Right kidney (tissue), 1 donor: ENCODE measurements at regions not wholly inside any gene's neighbourhood (a gene's known extent, or its start where the extent isn't known, plus 50 kb on each side); places are given as distances from the start of the nearest gene placed in this dataset.

Experiments used
- DNase-seq: peaks from one replicate; pipeline ENCODE4 v3.0.0-alpha.2; 2016

GRCh38 chr11:91857179-91857578 is 367.4 kb upstream of the FAT3 start:
- DNase-seq, result no peak

DNA sequence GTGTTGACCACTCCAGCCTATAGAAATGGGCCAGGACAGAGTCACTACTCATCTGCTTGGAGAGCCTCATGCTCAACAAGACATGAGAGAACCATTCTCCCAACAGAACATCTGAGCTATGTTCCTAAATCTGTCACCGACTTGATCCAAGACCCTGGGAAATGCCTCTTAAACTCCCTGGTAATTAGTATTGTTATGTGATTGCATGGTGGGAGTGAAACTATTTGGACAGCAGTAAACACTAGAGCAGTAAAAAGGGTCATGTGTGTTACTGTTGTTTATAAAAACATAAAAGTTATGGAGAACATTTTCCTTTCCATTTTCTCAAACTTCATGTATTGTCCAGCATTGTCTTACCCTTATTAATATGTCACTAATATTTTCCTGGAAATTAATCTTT is 369.8 kb upstream of the FAT3 start:
- DNase-seq, result no peak

DNA sequence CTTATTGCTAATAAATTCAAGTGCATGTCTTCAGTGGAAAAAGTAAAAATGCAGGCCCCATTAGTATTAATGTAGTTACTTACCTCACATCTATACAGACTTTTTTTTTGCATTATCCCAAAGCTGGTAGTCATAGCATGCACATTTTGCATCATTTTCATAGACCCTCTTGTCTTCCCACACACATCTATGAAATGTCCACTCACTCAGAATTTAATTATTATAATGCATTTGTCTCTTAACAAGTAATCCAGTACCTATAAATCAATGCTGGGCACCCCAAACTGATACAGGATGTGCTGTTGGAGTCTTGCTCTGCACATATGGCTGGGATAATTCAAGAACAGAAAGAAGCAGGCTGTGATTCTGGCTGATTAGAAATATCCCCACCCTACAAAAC is 370.4 kb upstream of the FAT3 start:
- no peak for DNase-seq

GRCh38 chr11:91851908-91852307 is 372.7 kb upstream of the FAT3 start:
- DNase-seq, result no peak

GRCh38 chr11:91850533-91851275 is 373.9 kb upstream of the FAT3 start:
- no peak for DNase-seq

DNA sequence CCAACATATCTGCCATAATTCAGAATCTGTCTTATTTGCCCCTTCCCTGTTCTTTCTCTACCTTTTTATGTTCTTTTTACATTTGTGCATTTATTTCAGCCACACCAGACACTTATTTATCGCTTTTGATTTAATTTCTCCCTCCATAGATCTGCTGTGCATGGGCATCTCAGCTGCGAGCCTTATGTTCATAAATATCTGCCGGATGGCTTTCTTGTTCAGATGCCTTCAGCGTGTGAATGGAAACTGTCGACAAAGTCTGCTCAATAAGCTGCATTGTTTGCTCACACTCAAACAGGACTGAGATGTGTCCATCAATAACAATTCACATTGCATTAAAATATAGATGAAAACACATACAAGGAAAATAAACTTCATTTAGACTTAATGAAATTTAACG is 374.6 kb upstream of the FAT3 start:
- no peak for DNase-seq

DNA sequence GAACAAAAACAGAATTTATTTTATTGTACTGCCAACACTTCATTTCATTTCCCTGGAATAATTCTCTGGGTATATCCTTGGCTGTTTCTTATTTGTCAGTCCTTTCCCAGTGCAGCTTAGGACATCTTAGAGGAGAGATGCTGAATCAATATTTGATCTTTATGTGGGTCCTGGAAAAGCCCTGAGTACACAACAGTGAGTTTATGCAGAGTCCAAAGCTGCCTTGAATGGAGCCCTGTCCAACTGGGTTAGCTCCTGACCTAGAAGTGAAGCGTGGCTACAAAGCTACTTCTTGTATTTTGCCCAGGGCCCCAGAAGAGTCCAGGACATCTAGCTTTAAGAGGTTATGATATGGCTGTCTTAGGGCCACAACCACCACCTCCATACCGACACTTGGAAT is 378.0 kb upstream of the FAT3 start:
- DNase-seq, result no peak

DNA sequence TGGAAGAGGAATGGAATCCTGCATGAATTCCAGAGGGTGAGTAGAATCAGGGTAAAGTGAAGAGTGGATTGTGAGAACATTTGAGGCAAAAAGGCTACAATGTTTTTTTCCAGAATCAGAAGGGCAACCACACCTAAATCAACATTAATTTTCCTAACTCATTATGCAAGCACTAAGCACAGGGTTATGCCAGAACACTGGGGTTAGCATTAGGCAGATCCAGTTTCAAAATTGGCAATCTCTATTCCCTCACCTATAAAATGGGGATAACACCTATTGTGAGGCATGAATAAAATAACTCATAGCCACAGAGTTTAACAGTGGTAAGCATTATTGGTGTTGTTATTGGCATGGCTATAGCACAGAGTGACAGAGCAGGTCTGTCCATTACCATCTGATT is 378.6 kb upstream of the FAT3 start:
- DNase-seq, result no peak

- DNase-seq, result no peak
Measured at GRCh38 chr11:91840640-91841240, 383.9 kb upstream of the FAT3 start.

DNA sequence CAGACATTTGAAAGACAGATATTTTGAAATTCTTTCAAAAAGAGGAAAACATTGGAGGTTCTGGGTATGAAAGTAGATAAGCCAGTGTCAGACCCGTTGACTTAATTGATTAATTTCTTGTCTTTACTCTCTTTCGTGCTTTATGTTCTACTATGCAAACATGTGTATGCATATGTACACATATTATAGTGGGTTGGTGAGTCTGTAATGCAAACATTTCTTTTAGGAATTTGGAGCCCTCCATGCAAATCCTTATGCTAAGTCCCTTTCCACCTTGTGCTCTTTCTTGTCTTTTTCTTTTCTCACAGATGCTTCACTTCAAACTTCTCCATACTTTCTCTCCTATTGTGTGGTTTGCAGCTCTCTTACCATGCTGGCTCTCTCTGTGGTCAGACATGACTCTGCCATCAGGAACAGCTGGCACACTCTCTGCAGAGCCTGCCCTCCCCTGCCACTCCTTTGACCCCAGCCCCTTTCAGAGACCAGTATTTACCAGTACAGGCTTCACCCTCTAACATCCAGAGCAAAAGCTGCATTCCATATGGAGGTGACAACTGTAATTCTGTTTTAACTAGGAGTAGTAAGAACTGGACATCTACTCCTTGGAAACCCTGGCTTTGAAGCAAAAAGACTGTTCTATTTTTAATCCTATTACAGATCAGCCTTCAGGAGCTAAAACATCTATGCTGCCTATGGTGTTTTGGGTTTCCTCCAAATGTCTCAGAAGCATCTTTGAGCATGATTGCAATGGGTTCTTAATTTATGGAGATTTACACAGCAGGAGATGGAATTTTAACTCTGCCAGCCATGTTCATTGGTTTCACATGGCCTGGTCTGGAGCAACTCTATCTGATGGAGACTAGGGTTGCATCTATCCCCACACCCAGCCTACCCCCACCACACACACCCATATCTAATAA is 386.9 kb upstream of the FAT3 start:
- no peak for DNase-seq

GRCh38 chr11:91835051-91835560 is 389.5 kb upstream of the FAT3 start:
- no peak for DNase-seq

DNA sequence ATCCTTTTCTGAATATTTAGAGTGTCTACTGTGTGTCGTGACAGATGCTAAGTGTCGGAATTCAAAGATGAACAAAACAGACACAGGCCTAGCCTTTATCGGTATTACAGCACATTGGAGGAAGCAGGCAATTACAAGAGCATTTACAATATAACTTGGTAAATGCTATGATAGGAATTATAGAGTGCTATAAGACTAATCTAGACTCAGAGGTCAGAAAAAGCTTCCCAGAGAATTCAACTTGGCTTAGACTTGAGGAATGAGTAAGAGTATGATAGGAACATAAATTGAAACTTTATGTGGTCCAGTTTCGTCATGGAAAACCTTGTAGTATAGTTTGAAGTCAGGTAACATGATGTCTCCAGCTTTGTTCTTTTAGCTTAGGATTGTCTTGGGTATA is 395.7 kb upstream of the FAT3 start:
- no peak for DNase-seq

DNA sequence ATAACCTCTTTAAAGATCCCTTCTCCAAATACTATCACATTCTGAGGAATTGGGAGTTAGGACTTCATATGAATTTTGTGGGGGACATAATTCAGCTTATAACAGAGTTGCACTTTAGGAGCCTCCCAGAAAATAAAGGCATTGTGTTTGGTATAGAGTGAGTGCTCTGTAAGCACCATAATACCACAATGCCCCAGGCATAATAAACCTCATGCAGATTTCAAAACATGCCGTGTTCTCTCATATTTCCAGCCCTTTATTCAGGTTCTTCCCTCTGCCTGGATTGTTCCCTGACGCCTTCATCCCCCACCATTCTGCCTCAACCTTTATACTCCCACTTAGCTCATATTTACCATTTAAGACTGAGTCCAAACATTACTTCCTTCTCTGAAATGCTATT is 398.8 kb upstream of the FAT3 start:
- no peak for DNase-seq

DNA sequence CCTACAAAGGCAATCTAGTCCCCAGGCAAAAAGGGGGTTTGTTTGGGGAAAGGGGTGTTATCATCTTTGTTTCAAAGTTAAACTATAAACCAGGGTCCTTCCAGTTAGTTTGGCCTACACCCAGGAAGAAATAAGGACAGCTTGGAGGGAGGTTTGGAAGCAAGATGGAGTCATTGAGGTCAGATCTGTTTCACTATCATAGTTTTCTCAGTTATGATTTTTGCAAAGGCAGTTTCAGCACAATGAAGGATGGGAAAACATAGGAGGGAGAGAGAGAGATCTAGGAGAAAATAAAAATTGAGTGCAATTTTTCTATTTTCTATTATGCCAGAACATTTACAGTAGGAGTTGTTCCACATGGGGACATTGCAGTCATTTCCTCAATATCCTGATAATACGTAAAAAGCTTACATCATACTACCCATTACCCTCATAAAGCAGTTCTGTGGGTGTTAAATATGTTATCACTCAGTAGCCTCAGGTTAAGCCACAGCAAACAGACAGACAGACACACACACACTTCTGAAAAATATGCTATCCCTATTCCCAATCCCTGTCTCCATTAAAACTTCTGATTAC is 401.3 kb upstream of the FAT3 start:
- no peak for DNase-seq

DNA sequence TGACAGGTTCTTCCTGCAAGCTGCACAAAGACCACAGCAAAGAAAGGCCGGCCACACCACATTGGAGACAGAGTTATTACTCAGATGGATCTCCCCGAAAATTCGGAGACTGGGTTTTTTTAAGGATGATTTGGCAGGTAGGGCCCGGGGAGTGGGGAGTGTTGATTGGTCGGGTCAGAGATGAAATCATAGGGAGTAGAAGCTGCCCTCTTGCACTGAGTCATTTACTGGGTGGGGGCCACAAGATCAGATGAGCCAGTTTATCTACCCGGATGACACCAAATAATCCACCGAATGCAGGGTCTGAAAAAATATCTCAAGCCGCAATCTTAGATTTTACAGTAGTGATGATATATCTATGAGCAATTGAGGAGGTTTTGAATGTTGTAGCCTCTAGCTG is 401.8 kb upstream of the FAT3 start:
- no peak for DNase-seq

GRCh38 chr11:91820709-91821108 is 403.9 kb upstream of the FAT3 start:
- no peak for DNase-seq

GRCh38 chr11:91819777-91820176 is 404.8 kb upstream of the FAT3 start:
- no peak for DNase-seq

GRCh38 chr11:91819195-91819594 is 405.4 kb upstream of the FAT3 start:
- DNase-seq, result no peak

- no peak for DNase-seq
Measured at GRCh38 chr11:91817996-91818395, 406.6 kb upstream of the FAT3 start.

DNA sequence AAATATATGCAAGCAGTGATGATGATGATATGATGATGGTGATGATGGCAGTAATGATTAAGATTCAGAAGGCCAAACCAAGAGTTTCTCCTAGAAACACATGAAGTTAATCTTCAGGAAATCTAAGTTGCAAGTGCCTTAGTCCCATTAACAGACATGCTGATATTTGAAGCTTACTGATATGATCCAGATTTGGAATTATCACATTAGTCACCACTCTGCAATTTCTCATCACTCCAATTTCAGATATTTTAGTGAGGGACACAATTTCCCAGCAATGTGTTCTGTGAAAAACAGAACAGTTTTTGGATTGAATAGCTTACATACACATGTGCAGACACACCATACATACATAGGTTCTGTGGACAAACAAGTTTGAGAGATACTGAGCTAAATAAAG is 411.4 kb upstream of the FAT3 start:
- DNase-seq, result no peak

DNA sequence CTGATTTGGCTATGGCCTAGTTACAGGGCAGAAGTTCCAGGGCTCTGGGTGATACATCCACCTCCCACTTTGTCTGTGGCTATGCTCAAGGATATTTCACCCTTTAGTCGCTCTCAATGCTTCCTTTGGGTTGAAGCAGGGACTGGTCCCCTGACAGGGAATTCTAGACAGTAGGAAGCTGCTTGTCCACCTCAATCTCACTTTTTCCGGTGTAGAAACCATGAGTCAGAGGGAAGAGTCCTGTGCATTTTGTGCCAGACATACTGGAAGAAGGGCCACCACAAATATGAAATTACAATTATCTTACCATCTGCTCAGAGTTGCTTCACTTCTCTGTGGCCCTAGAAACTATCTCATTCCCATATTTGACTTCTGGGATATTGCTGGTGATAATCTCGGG is 413.7 kb upstream of the FAT3 start:
- no peak for DNase-seq

DNA sequence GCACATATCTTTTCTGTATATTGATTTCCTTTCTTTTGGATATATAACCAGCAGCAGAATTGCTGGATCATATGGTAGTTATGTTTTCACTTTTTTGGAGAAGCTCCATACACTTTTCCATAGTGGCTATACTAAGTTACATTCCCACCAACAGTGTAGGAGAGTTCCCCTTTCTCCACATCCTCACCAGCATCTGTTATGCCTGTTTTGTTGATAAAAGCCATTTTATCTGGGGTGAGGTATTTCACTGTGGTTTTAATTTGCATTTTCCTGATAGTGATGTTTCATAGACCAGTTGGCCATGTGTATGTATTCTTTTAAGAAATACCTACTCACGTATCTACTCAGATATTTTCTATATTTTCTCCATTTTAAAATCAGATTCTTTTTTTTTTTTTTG is 419.3 kb upstream of the FAT3 start:
- DNase-seq, result no peak

DNA sequence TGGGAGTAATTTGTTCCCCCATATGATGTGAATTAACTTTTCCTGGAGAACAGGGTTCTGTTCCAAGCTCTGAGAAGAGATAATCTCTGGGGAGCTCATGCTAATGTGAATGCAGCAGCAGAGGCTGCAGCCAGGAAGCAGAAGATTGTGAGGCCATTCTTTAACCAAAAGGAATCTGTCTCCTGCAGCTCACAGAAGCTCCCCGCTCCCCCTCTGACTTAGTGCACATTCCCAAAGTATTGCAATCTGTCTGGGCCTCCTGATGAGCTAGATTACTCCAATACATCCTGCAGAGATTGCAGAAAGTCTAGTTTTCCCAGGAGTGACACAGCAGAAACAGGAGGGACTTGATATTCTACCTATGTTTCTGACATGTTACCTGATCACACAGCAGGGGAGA is 420.6 kb upstream of the FAT3 start:
- DNase-seq, result no peak
